DMS 273 (cell line): ENCODE measurements at regions not wholly inside any gene's neighbourhood (a gene's known extent, or its start where the extent isn't known, plus 50 kb on each side); places are given as distances from the start of the nearest gene placed in this dataset.
"Not testable (repeated sequence)": the region's sequence is repeated elsewhere in the genome, so short reads cannot be mapped to it uniquely, and the experiment has no call there.

Source experiments
- DNase-seq: peaks from one replicate; lab custom pipeline; 2025; ENCODE audit not compliant: unreplicated experiment; lab: John Stamatoyannopoulos, UW

- no peak for DNase-seq
These were observed 474.7 kb upstream of the ADGRB3 start for GRCh38 chr6:68160348-68160747.

DNA sequence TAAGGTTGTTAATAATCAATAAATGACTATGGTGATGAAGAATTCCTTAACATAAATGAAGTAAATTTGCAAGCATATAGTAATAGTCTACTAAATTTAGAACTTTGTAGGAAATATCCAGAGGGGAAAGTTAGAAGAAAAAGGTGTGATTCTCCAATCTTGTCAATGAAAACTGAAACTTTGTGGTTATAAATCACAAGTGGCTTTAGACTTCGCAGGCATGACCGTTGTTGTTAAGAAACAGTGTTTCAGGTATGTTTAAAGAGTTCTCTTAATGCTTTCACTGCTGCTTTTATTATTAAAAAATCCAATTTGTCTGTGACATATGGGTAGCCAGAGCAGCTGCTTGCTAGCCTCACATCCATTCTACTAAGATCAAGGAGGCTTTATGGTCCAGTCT is 475.6 kb upstream of the ADGRB3 start:
- no peak for DNase-seq

- no peak for DNase-seq
These were observed 476.8 kb upstream of the ADGRB3 start for GRCh38 chr6:68158256-68158655.

DNA sequence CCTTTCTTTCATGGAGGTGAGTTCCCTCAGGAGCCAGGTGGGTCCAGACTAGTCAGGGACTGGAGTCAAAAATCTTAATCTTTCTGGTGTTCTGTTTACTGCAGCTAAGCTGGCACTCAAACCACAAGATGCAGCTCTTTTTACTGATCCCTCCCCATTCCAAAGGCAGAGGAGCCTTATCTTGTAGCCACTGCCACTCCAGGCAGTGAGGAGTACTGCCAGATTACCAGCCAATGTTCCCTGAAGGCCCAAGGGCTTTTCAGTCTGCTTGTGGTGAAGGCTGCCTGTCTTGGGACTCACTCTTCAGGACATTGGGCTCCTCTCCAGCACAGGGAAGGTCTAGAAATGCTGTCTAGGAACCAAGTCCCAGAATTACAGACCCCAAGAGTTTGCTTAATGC is 490.4 kb upstream of the ADGRB3 start:
- DNase-seq: no peak

- no peak for DNase-seq
These were observed 493.9 kb upstream of the ADGRB3 start for GRCh38 chr6:68141190-68141589.

- DNase-seq: no peak
These were observed 496.0 kb upstream of the ADGRB3 start for GRCh38 chr6:68139130-68139529.

- DNase-seq: no peak
These were observed 500.3 kb upstream of the ADGRB3 start for GRCh38 chr6:68134796-68135195.

DNA sequence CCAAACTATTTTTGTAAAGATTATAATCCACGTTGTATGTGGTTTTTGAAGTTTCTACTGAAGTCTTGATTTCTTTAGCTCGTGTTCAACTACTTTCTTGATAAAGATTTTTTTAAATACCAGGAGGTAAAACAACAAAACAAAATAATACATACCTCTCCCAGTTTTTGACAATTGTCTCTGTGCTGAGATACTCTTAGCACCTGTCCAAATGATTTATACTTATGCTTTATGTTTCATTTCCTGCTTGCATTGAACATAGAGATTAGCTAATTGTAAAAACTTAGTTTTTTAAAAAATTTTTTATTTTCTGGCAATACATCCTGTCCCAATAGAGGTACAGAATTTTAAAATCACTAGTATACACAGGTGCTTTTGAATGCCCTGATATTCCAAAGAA is 506.9 kb upstream of the ADGRB3 start:
- DNase-seq: no peak

DNA sequence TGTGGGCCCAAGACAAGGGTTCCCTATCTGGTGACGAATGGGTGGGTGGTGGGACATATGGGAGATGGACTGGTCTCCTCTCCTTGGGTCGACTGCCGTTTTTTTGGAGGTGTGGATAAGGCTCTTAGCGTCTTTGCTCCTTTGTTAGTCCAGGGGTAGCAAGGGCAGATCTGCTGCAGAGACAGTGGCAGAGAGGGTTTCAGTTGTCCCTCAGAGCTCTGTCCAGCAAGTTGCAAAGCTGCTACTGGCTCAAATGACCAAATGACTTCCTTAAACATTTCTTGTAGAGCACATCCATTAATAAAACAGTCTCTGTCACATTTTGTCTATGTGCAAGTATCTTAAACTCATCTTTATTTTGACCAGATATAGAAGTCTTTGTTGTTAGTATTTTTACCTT is 508.0 kb upstream of the ADGRB3 start:
- no peak for DNase-seq

DNA sequence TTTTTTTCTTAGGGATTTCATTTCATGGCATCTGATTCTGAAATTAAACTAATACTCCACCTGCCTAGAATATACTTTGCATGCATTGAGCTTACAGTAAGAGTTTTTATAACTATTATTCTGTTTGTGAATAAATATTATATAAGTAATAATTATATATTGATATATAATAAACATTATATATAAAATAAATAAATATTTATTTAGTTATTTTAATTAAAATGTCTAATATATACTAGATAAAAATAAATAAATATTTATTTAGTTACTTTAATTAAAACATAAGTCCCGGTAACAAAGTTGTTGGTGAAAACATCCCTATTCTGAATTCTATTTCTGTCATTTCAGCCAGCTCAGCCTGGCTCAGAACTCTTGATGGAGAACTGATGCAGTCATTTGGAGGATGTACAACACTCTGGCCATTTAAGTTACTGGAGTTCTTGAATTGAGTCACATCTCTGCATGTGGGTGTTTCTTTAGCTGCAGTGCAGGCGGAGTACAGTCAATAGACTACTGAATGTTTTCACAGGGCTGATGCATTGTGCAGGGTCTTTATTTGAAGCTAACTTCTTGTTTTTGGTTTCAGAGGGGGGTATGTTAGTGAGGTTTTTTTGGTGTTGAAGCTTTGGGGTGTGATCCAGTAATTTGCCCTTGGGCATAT is 508.9 kb upstream of the ADGRB3 start:
- no peak for DNase-seq

- DNase-seq: not testable (repeated sequence)
These were observed 512.1 kb upstream of the ADGRB3 start for GRCh38 chr6:68122975-68123374.

DNA sequence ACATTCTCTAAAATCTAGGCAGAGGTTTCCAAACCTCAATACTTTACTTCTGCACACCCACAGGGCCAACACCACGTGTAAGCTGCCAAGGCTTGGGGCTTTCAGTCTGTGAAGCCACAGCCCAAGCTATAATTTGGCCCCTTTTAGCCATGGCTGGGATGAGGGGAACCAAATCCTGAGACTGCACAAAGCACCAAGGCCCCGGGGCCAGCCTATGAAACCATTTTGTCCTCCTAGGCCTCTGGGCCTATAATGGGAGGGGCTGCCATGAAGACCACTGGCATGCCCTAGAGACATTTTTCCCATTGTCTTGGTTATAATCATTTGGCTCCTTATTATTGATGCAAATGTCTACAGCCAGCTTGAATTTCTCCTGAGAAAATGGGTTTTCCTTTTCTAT is 513.0 kb upstream of the ADGRB3 start:
- DNase-seq: no peak

DNA sequence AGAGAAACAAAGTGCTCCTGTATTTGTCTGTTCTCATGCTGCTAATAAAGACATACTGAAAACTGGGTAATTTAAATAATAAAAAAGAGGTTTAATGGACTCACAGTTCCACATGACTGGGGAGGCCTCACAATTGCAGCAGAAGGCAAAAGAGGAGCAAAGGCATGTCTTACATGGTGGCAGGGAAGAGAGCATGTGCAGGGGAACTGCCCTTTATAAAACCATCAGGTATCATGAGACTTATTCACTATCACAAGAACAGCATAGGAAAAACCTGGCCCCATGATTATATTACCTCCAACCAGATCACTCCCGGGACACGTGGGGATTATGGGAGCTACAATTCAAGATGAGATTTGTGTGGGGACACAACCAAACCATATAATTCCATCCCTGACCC is 514.1 kb upstream of the ADGRB3 start:
- DNase-seq: not testable (repeated sequence)

GRCh38 chr6:68114463-68115047 is 520.5 kb upstream of the ADGRB3 start:
- DNase-seq: no peak

GRCh38 chr6:68108233-68108835 is 526.7 kb upstream of the ADGRB3 start:
- DNase-seq: no peak

DNA sequence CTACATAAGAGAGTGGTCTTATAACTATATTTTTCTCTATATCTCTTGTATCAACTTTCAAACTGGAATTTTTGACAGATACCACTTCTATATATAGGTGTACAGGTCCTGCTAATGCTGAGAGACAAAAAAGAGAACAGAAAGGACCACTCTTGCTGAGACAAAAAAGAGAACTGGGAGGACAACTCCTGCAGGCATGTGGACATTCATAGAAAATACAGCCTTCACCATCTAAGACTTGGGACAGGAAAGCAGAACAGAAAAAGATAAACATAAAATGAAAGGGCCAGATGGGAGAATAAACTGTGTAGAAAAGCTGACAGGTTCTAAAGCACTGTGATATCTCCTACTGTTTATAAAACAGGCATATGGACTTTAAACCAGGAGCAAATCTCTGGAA is 541.0 kb upstream of the ADGRB3 start:
- DNase-seq: no peak

DNA sequence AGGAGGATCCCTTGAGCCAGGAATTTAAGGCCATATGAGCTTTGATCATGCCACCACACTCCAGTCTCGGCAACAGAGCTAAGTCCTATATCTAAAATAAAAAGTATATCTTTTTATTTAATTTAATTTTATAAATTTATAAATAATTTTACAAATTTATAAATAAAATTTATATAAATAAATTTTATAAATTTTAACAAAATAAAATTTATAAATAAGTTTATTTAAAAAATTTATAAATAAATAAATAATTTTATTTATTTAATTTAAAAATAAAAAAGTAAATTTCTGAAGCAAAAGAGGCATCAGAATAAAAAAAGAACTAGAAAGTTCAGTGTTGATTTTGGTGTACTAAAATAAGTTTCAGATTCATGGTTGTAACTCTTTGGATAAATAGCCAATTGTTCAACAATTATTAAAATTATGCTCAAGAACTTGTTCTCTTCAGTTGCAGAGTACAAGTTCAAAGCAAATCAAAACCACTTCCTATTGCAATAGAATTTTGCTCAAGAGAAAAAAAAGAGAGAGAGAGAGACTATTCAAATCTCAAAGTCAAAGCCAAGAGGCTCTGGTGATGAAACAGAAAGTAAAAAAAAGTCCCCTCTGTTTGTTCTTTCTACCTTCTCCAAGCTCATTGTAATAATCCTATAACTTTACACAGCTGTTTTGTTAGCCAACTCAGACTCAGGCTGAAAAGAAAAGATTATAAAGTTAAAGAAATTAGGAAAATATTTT is 547.5 kb upstream of the ADGRB3 start:
- no peak for DNase-seq

- no peak for DNase-seq
These were observed 548.9 kb upstream of the ADGRB3 start for GRCh38 chr6:68086199-68086598.

- DNase-seq: not testable (repeated sequence)
These were observed 549.5 kb upstream of the ADGRB3 start for GRCh38 chr6:68085599-68085998.

DNA sequence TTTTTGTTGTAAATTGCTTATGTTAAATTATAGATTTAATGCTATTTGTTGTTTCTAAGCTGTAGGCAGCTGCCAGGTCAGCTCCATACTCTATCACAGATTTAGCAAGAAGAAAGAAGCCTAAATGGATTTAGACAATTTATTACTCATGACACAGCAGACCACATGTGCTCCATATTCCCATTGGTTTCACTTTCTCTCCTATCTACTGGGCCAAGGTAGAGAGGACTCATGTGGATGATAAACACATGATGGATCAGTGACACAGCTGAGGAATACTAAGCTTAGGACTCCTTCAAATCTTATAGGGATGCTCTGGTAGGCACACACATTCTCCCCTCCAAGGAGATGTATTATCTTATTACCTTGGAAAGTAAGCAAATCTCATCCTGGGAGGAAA is 553.0 kb upstream of the ADGRB3 start:
- DNase-seq: no peak

- no peak for DNase-seq
These were observed 555.0 kb upstream of the ADGRB3 start for GRCh38 chr6:68080074-68080473.

DNA sequence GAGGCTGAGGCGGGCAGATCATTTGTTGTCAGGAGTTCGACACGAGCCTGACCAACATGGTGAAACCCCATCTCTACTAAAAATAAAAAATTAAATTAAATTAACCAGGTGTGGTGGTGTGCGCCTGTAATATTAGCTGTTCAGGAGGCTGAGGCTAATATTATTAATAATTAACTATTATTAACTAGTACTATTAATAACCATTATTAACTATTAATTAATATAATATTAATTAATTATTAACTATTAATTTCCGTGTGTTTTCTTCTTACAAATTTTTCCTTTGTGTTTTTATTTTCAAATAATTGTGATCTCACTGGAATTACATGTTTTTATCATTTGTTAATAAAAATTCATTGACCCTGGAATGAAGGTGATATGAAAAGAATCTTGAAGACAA is 557.4 kb upstream of the ADGRB3 start:
- no peak for DNase-seq
